Ovary (tissue), 3 donors: ENCODE measurements at regions not wholly inside any gene's neighbourhood (a gene's known extent, or its start where the extent isn't known, plus 50 kb on each side); places are given as distances from the start of the nearest gene placed in this dataset.

Experiments used
- CTCF ChIP-seq, 3 donors: fragments of 450-650 bp in 2 of 3; fragments of 200-600 bp in 1 of 3; IDR thresholded peaks; one replicate each; pipeline versions ENCODE4 v1.5.1 to v1.8.0; 2016 to 2022; ENCODE audit warnings: antibody characterized with exemption in 3 of 3, mild to moderate bottlenecking in 1 of 3
- EP300 ChIP-seq: sonication (generic); formaldehyde crosslinking; IDR thresholded peaks from one replicate; pipeline ENCODE4 v1.6.1; 2017; ENCODE audit warnings: antibody characterized with exemption
- POLR2A ChIP-seq: fragments of 450-650 bp; IDR thresholded peaks from one replicate; pipeline ENCODE4 v1.6.1; 2017; ENCODE audit warnings: antibody characterized with exemption, mild to moderate bottlenecking, moderate library complexity
- donor health status: DM: no; HTN: no; CAD: no.

DNA sequence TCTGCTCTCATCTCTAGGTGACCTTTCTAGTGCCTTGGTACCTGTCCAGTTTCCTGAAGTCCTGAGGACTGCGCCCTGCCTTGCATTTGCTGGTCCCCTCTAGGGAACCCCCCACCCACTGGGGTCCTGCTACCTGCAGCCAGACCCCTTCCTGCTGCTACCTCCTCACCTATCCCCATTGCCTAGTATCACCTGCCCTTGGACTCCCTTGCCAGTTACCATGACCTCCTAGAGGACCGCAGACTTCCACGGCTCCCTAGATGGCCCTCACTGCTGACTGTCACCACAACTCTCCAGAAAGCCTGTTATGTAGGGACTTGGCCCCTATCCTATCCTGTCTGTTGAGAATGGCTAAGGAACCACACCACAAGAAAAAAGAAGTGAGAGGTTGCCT is 166.6 kb downstream of the EFNB1 start:
- TF ChIP-seq POLR2A (no peak), CTCF (IDR thresholded peaks at IDR 0.05) (no peak), EP300 (no peak)
